K562 (cell line): ENCODE measurements at regions not wholly inside any gene's neighbourhood (a gene's known extent, or its start where the extent isn't known, plus 50 kb on each side); places are given as distances from the start of the nearest gene placed in this dataset.

Experiments used
- ATAC-seq: fragments of 200-7000 bp; cut with Tn5 transposase; 3 replicates; pipeline ENCODE4 v1.9.1; 2020; ENCODE audit warnings: moderate library complexity
- BruUV-seq: library from RNA; stranded (reverse); fragments of 400-500 nt; replicated peaks from 2 replicates; lab custom pipeline; 2021; lab: Mats Ljungman, UMichigan
- CTCF ChIA-PET: fragments of 300-600 bp; formaldehyde crosslinking; extraction: SDS; loops from one replicate; lab custom pipeline; 2021; ENCODE audit warnings: low intra/inter-chr PET ratio; lab: Yijun Ruan, JAX
- POLR2A ChIA-PET: fragments of 300-600, 350-650 bp; sonication (Branson Sonifier 250); formaldehyde crosslinking; extraction: SDS; loops from one replicate; lab custom pipeline; 2021; ENCODE audit warnings: antibody characterized with exemption, inconsistent platforms; lab: Yijun Ruan, JAX
- DNase-seq, 4 experiments: peaks; one replicate each; pipeline versions ENCODE4 v3.0.0 to v3.0.0-alpha.2; 2011 to 2018; ENCODE audit warnings: low spot score in 3 of 4, mixed read lengths in 3 of 4; ENCODE audit errors: extremely low read depth in 1 of 4
- FAIRE-seq: peaks from 2 replicates; lab custom pipeline; 2011; peaks lifted over from hg19 to GRCh38; lab: Jason Lieb, UNC
- H2AFZ ChIP-seq: 2 replicates; pipeline ENCODE4 v1.6.0; 2011; ENCODE audit warnings: low read depth, low read length, control low read depth, inconsistent platforms
- H3K27ac ChIP-seq: fragments of 200-600 bp; 3 replicates; pipeline ENCODE4 v1.8.0; 2011; ENCODE audit warnings: low read depth, mild to moderate bottlenecking, control low read depth, inconsistent platforms, low read length, moderate library complexity, mixed read lengths; ENCODE audit errors: extremely low read depth
- H3K27me3 ChIP-seq, 2 experiments: fragments of 300-600 bp in 1 of 2; 2 replicates in 1 of 2; 3 replicates in 1 of 2; pipeline versions ENCODE4 v1.6.0 to v1.8.0; 2011; ENCODE audit warnings: inconsistent platforms in 2 of 2, low read length in 2 of 2, mild to moderate bottlenecking in 1 of 2, mixed read lengths in 1 of 2, moderate library complexity in 1 of 2; ENCODE audit not compliant: control insufficient read depth in 2 of 2, insufficient read depth in 2 of 2
- H3K36me3 ChIP-seq: fragments of 300-600 bp; 3 replicates; pipeline ENCODE4 v1.8.0; 2011; ENCODE audit warnings: mild to moderate bottlenecking, low read length, inconsistent platforms; ENCODE audit not compliant: control insufficient read depth, insufficient read depth
- H3K4me1 ChIP-seq, 2 experiments: fragments of 200-600 bp in 1 of 2; replicated peaks in 1 of 2; 2 replicates in 1 of 2; 3 replicates in 1 of 2; pipeline versions ENCODE4 v1.5.1 to v1.8.0; 2011; ENCODE audit warnings: inconsistent platforms in 2 of 2, low read length in 2 of 2, mild to moderate bottlenecking in 1 of 2, mixed read lengths in 1 of 2, moderate library complexity in 1 of 2; ENCODE audit not compliant: control insufficient read depth in 2 of 2, insufficient read depth in 2 of 2
- H3K4me2 ChIP-seq: 2 replicates; pipeline ENCODE4 v1.6.1; 2011; ENCODE audit warnings: low read length, control low read depth, inconsistent platforms, mixed read lengths; ENCODE audit not compliant: insufficient read depth
- H3K4me3 ChIP-seq: fragments of 200-600 bp; sonication (generic), shearing (Covaris generic); 2 replicates; pipeline ENCODE4 v1.5.1; 2016; ENCODE audit warnings: control low read depth, inconsistent platforms
- H3K79me2 ChIP-seq: fragments of 200-600 bp; 3 replicates; pipeline ENCODE4 v1.8.0; 2011; ENCODE audit warnings: low read length, inconsistent platforms; ENCODE audit not compliant: control insufficient read depth, insufficient read depth
- H3K9ac ChIP-seq, 2 experiments: 2 replicates each; pipeline versions ENCODE4 v1.6.0 to v1.6.1; 2011; ENCODE audit warnings: low read depth in 2 of 2, low read length in 2 of 2, control low read depth in 1 of 2, inconsistent platforms in 1 of 2, mild to moderate bottlenecking in 1 of 2, mixed read lengths in 1 of 2; ENCODE audit not compliant: insufficient read depth in 1 of 2
- H3K9me1 ChIP-seq: one replicate; pipeline ENCODE4 v1.6.0; 2011; ENCODE audit warnings: inconsistent platforms, mild to moderate bottlenecking, low read length, moderate library complexity; ENCODE audit not compliant: control insufficient read depth, insufficient read depth
- H3K9me3 ChIP-seq: replicated peaks from 2 replicates; pipeline ENCODE4 v1.5.1; 2011; ENCODE audit warnings: low read depth, low read length, inconsistent platforms; ENCODE audit not compliant: control insufficient read depth, insufficient read depth
- H4K20me1 ChIP-seq: replicated peaks from 2 replicates; pipeline ENCODE4 v1.6.1; 2011; ENCODE audit warnings: low read length, inconsistent platforms, mixed read lengths; ENCODE audit not compliant: control insufficient read depth, insufficient read depth
- BMI1 ChIP-seq: fragments of 150-350 bp; IDR thresholded peaks from 2 replicates; pipeline ENCODE4 v1.6.1; 2014; ENCODE audit warnings: low read length
- MTA1 ChIP-seq: fragments of 450-650 bp; IDR thresholded peaks from 2 replicates; pipeline ENCODE4 v1.6.1; 2017; ENCODE audit warnings: borderline replicate concordance
- NFE2L1 ChIP-seq: fragments of 450-650 bp; IDR thresholded peaks from 2 replicates; pipeline ENCODE4 v1.6.1; 2016; ENCODE audit warnings: missing genetic modification characterization, low read depth, mild to moderate bottlenecking, missing compliant biosample characterization, moderate library complexity, borderline replicate concordance
- POLR2A ChIP-seq: fragments of 450-650 bp; conservative IDR thresholded peaks from 2 replicates; pipeline ENCODE4 v1.6.1; 2016
- SMAD3 ChIP-seq: fragments of 450-650 bp; formaldehyde crosslinking; conservative IDR thresholded peaks from 2 replicates; pipeline ENCODE4 v1.4.0; 2020; ENCODE audit warnings: mild to moderate bottlenecking
- WGBS: fragments of 100-300 bp; shearing (Covaris generic); methylation state at CpG from one replicate; pipeline ENCODE4 v1.1.6; 2016; ENCODE audit warnings: low coverage, mixed read lengths; ENCODE audit not compliant: insufficient coverage; ENCODE audit errors: missing lambda C conversion rate; 5-methylcytosine and 5-hydroxymethylcytosine counted together
- in situ Hi-C: fragments of 300-500 bp; cut with MboI; formaldehyde crosslinking; loops from 4 replicates; pipeline ENCODE4 v1.15.0; 2018; ENCODE audit warnings: inconsistent platforms, mixed read lengths
- intact Hi-C: fragments of 100-400 bp; cut with micrococcal nuclease; formaldehyde crosslinking; loops from 2 replicates; pipeline ENCODE4 v1.14.2; 2022
- TF ChIP-seq, protein P1 (sequence below): sonication (generic); formaldehyde crosslinking; IDR thresholded peaks from 2 replicates; pipeline ENCODE4 v1.8.0; 2022; ENCODE audit warnings: mild to moderate bottlenecking, missing genetic modification reagents
- TF ChIP-seq, protein P2 (sequence below): fragments of 450-650 bp; IDR thresholded peaks from 2 replicates; pipeline ENCODE4 v1.6.1; 2016; ENCODE audit warnings: low read depth
- TF ChIP-seq, protein P3 (sequence below): fragments of 250-450 bp; sonication (Bioruptor Pico); IDR thresholded peaks from 2 replicates; pipeline ENCODE4 v1.4.0; 2020

DNA sequence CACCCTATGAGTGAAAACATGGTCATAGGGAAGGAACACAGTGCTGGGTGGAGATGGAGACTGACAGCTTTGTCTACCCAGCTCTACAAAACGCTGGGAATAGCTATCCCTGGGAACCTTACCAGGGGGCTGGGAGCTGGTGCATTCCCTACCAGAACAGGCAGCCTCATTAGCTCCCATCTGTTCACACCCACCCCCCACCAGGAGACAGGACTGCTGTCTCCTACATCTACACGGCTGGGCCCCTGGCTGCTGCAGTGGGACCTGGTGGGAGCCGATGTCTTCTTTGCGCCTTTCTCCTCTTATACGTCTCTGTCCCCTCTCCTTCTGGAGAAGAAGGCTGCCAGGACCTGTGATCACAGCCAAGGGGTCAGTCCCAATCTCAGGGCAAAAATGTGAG, 90.8 kb downstream of the UQCRFS1 start:
- Histone ChIP-seq H3K79me2 (no peaks in the 10 kb centered on the region), H3K4me2 (no peak overlapping the region), H3K4me1 (no peaks in the 10 kb centered on the region), H3K4me3 (no peak overlapping the region), H3K36me3 (no peaks in the 10 kb centered on the region), H3K9me1 (no peaks in the 10 kb centered on the region), H4K20me1 (no peaks in the 10 kb centered on the region), H3K27ac (no peak overlapping the region), H3K9me3 (no peaks in the 10 kb centered on the region), H2AFZ (no peak overlapping the region), H3K27me3 (no peaks in the 10 kb centered on the region), H3K9ac (no peak overlapping the region)
- FAIRE-seq, result no peak
- ATAC-seq, result no peak
- no peak for DNase-seq
- in situ Hi-C loops (no loop called here), intact Hi-C loops (no loop called here)
- ChIA-PET CTCF (no interaction called here), POLR2A (interaction anchor here (0.6 to 0.7 kb wide), 2 partner anchors 42 to 842 kb away, joined by 3 to 4 read pairs; no protein-coding TSS in a partner anchor)
- WGBS, result 0% methylated on average over 5 of the region's 5 CpGs
- no TSS peak for BruUV-seq
- TF ChIP-seq POLR2A, result no peak
- TF ChIP-seq, protein P1, sequence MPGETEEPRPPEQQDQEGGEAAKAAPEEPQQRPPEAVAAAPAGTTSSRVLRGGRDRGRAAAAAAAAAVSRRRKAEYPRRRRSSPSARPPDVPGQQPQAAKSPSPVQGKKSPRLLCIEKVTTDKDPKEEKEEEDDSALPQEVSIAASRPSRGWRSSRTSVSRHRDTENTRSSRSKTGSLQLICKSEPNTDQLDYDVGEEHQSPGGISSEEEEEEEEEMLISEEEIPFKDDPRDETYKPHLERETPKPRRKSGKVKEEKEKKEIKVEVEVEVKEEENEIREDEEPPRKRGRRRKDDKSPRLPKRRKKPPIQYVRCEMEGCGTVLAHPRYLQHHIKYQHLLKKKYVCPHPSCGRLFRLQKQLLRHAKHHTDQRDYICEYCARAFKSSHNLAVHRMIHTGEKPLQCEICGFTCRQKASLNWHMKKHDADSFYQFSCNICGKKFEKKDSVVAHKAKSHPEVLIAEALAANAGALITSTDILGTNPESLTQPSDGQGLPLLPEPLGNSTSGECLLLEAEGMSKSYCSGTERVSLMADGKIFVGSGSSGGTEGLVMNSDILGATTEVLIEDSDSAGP (CRISPR knock-in tag), result no peak
- TF ChIP-seq, protein P2, sequence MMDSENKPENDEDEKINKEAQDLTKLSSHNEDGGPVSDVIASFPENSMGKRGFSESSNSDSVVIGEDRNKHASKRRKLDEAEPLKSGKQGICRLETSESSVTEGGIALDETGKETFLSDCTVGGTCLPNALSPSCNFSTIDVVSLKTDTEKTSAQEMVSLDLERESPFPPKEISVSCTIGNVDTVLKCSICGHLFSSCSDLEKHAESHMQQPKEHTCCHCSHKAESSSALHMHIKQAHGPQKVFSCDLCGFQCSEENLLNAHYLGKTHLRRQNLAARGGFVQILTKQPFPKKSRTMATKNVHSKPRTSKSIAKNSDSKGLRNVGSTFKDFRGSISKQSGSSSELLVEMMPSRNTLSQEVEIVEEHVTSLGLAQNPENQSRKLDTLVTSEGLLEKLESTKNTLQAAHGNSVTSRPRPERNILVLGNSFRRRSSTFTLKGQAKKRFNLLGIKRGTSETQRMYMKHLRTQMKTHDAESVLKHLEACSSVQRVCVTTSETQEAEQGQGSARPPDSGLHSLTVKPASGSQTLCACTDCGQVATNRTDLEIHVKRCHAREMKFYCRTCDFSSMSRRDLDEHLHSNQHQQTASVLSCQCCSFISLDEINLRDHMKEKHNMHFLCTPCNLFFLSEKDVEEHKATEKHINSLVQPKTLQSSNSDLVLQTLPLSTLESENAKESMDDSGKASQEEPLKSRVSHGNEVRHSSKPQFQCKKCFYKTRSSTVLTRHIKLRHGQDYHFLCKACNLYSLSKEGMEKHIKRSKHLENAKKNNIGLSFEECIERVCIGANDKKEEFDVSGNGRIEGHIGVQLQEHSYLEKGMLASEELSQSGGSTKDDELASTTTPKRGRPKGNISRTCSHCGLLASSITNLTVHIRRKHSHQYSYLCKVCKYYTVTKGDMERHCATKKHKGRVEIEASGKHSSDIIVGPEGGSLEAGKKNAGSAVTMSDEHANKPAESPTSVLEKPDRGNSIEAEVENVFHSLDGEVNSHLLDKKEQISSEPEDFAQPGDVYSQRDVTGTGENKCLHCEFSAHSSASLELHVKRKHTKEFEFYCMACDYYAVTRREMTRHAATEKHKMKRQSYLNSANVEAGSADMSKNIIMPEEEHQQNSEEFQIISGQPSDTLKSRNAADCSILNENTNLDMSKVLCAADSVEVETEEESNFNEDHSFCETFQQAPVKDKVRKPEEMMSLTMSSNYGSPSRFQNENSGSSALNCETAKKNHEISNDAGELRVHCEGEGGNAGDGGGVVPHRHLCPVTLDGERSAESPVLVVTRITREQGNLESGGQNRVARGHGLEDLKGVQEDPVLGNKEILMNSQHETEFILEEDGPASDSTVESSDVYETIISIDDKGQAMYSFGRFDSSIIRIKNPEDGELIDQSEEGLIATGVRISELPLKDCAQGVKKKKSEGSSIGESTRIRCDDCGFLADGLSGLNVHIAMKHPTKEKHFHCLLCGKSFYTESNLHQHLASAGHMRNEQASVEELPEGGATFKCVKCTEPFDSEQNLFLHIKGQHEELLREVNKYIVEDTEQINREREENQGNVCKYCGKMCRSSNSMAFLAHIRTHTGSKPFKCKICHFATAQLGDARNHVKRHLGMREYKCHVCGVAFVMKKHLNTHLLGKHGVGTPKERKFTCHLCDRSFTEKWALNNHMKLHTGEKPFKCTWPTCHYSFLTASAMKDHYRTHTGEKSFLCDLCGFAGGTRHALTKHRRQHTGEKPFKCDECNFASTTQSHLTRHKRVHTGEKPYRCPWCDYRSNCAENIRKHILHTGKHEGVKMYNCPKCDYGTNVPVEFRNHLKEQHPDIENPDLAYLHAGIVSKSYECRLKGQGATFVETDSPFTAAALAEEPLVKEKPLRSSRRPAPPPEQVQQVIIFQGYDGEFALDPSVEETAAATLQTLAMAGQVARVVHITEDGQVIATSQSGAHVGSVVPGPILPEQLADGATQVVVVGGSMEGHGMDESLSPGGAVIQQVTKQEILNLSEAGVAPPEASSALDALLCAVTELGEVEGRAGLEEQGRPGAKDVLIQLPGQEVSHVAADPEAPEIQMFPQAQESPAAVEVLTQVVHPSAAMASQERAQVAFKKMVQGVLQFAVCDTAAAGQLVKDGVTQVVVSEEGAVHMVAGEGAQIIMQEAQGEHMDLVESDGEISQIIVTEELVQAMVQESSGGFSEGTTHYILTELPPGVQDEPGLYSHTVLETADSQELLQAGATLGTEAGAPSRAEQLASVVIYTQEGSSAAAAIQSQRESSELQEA, result no peak
- TF ChIP-seq BMI1, result no peak
- TF ChIP-seq MTA1, result no peak
- no peak for TF ChIP-seq NFE2L1 (tag)
- TF ChIP-seq SMAD3 (CRISPR knock-in tag), result no peak
- TF ChIP-seq, protein P3, sequence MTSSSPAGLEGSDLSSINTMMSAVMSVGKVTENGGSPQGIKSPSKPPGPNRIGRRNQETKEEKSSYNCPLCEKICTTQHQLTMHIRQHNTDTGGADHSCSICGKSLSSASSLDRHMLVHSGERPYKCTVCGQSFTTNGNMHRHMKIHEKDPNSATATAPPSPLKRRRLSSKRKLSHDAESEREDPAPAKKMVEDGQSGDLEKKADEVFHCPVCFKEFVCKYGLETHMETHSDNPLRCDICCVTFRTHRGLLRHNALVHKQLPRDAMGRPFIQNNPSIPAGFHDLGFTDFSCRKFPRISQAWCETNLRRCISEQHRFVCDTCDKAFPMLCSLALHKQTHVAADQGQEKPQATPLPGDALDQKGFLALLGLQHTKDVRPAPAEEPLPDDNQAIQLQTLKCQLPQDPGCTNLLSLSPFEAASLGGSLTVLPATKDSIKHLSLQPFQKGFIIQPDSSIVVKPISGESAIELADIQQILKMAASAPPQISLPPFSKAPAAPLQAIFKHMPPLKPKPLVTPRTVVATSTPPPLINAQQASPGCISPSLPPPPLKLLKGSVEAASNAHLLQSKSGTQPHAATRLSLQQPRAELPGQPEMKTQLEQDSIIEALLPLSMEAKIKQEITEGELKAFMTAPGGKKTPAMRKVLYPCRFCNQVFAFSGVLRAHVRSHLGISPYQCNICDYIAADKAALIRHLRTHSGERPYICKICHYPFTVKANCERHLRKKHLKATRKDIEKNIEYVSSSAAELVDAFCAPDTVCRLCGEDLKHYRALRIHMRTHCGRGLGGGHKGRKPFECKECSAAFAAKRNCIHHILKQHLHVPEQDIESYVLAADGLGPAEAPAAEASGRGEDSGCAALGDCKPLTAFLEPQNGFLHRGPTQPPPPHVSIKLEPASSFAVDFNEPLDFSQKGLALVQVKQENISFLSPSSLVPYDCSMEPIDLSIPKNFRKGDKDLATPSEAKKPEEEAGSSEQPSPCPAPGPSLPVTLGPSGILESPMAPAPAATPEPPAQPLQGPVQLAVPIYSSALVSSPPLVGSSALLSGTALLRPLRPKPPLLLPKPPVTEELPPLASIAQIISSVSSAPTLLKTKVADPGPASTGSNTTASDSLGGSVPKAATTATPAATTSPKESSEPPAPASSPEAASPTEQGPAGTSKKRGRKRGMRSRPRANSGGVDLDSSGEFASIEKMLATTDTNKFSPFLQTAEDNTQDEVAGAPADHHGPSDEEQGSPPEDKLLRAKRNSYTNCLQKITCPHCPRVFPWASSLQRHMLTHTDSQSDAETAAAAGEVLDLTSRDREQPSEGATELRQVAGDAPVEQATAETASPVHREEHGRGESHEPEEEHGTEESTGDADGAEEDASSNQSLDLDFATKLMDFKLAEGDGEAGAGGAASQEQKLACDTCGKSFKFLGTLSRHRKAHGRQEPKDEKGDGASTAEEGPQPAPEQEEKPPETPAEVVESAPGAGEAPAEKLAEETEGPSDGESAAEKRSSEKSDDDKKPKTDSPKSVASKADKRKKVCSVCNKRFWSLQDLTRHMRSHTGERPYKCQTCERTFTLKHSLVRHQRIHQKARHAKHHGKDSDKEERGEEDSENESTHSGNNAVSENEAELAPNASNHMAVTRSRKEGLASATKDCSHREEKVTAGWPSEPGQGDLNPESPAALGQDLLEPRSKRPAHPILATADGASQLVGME (CRISPR knock-in tag), result no peak
